ENCODE measurements at regions not wholly inside any gene's neighbourhood (a gene's known extent, or its start where the extent isn't known, plus 50 kb on each side); places are given as distances from the start of the nearest gene placed in this dataset.

DNA sequence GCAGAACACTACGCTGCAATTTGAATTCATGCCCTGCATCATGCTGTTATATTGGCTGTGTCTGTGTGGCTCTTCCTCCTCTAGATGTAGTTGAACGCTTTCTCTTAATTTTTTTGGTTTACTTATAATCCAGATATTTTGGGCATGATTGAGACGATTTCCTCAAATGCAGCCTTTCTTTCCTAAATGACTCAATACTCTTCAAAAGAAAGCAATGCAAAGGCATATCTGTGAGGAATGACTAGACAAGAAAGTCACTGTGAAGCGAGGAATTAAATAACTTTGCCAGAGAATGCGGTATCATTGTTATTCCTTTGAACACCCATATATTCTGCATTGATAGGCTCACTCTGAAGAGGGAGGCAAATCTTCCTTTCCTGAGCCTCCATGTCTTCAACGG, 152.8 kb downstream of the YIPF5 start:
- Histone ChIP-seq H3K4me1 (peaks cover 0 to 19% (median 4%) of the 10 kb centered on the region in 4 donors), H3K27ac (no peak overlapping the region), H3K27me3 (no peaks in the 10 kb centered on the region), H3K9me3 (peaks cover 0 to 9% (median 0%) of the 10 kb centered on the region in 4 donors), H3K36me3 (no peaks in the 10 kb centered on the region), H3K4me3 (no peak overlapping the region)
- 81 to 91% methylated on average over 6 of the region's 6 CpGs for WGBS, 2 donors
- TF ChIP-seq POLR2A (IDR thresholded peaks at IDR 0.05) (no peak), EP300 (IDR thresholded peaks at IDR 0.05) (no peak), POLR2AphosphoS5 (IDR thresholded peaks at IDR 0.05) (no peak)
- TF ChIP-seq, protein P1, sequence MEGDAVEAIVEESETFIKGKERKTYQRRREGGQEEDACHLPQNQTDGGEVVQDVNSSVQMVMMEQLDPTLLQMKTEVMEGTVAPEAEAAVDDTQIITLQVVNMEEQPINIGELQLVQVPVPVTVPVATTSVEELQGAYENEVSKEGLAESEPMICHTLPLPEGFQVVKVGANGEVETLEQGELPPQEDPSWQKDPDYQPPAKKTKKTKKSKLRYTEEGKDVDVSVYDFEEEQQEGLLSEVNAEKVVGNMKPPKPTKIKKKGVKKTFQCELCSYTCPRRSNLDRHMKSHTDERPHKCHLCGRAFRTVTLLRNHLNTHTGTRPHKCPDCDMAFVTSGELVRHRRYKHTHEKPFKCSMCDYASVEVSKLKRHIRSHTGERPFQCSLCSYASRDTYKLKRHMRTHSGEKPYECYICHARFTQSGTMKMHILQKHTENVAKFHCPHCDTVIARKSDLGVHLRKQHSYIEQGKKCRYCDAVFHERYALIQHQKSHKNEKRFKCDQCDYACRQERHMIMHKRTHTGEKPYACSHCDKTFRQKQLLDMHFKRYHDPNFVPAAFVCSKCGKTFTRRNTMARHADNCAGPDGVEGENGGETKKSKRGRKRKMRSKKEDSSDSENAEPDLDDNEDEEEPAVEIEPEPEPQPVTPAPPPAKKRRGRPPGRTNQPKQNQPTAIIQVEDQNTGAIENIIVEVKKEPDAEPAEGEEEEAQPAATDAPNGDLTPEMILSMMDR (IDR thresholded peaks at IDR 0.05) = no peak
- no peak for DNase-seq
- intact Hi-C loops (cut with DNase I) = no loop called here

DNA sequence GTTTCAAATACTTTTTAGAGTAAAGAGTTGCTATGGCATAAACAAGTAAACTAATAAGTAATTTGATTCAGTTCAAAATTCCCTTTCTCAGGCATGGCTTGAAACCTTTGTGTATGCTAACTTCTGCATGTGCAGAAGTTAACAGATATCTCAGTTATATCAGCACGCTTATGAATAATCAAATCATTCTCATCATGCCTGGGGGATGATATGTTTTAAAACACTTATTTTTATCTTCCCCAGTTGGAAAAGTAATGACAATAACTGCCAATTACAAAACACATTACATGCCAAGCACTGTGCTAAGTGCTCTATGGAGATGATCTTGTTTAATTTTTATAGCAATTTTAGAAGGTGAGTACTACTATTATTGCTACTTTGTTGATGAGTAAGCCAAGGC, 146.4 kb downstream of the YIPF5 start:
- 94 to 95% methylated on average over 1 of the region's 1 CpG for WGBS, 2 donors
- no peaks in the 10 kb centered on the region for H3K27me3 ChIP-seq
- H3K9me3 ChIP-seq = no peaks in the 10 kb centered on the region
- intact Hi-C loops (cut with DNase I) = no loop called here
- DNase-seq = no peak
- H3K36me3 ChIP-seq = no peaks in the 10 kb centered on the region
- peaks cover 0 to 17% (median 13%) of the 10 kb centered on the region in 4 donors for H3K4me1 ChIP-seq
- no peak overlapping the region for H3K27ac ChIP-seq
- no peak overlapping the region for H3K4me3 ChIP-seq
- TF ChIP-seq, protein P1 (IDR thresholded peaks at IDR 0.05) = no peak
- no peak for TF ChIP-seq EP300 (IDR thresholded peaks at IDR 0.05)
- TF ChIP-seq POLR2AphosphoS5 (IDR thresholded peaks at IDR 0.05) = no peak
- no peak for TF ChIP-seq POLR2A (IDR thresholded peaks at IDR 0.05)

DNA sequence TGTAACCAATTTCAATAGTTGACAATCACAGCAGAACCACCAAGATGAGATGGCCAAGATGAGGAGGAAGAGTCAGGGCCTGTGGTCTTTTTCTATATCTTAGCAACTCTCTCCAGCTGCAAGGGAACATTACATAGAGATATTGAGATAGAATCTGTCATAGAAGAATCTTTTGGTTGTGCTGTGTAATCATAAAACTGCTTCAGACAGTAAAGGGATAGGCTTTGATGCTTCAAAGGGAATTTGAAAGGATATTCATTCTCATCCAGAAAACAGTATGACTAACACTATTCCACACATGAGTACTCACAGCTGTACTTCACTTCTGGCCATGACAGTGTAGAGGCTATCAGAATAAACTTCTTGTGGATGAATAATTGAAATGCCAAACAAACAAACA, 145.9 kb downstream of the YIPF5 start:
- H3K9me3 ChIP-seq = no peaks in the 10 kb centered on the region
- no peak overlapping the region for H3K27ac ChIP-seq
- no peak for DNase-seq
- no peak overlapping the region for H3K4me3 ChIP-seq
- TF ChIP-seq, protein P1 (IDR thresholded peaks at IDR 0.05) = no peak
- TF ChIP-seq POLR2AphosphoS5 (IDR thresholded peaks at IDR 0.05) = no peak
- no peak for TF ChIP-seq EP300 (IDR thresholded peaks at IDR 0.05)
- no peak for TF ChIP-seq POLR2A (IDR thresholded peaks at IDR 0.05)
- no peaks in the 10 kb centered on the region for H3K27me3 ChIP-seq
- H3K4me1 ChIP-seq = peaks cover 0 to 18% (median 16%) of the 10 kb centered on the region in 4 donors
- intact Hi-C loops (cut with DNase I) = no loop called here
- H3K36me3 ChIP-seq = no peaks in the 10 kb centered on the region

DNA sequence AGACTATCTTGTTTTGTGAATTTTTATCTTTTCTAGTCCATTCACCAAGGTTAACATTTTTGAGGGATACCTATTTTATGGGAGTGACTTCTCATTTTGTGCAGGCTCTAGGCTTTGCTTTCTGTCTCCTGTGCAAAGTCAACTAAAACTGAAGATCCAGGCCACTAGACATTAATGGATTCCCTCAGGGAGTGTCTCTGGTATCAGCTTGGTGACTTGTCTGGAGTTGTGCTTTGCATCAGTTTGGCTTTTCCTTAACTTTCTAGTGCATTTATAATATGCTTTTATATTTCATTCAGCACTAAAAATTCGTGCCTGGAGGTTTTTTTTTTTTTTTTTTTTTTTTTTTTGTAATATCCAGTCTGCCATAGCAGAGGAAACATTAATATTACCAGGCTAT, 144.2 kb downstream of the YIPF5 start:
- Histone ChIP-seq H3K27ac (no peak overlapping the region), H3K4me1 (peaks cover 0 to 20% (median 16%) of the 10 kb centered on the region in 4 donors), H3K36me3 (no peaks in the 10 kb centered on the region), H3K4me3 (no peak overlapping the region), H3K9me3 (no peaks in the 10 kb centered on the region), H3K27me3 (no peaks in the 10 kb centered on the region)
- DNase-seq = no peak
- TF ChIP-seq, protein P1 (IDR thresholded peaks at IDR 0.05) = no peak
- intact Hi-C loops (cut with DNase I) = no loop called here
- WGBS, 2 donors = 68% methylated on average over 1 of the region's 1 CpG

DNA sequence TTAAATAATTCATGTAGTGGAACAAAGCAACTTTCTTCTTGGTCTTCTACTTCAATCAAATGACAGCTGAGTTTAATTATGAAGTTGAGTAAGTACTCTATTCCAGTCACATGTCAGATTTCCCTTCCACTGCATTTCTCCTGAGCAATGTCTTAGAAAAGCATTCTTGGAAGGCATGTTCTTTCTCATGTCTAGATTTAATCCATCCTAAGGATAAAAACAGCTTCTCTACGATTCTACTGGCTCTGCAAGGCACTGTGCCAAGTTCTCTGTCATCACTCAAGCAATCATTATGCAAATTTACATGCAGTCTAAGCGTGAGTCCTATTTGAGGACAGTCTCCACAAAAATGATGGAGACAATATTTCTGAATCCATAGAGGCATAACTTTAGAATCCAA, 142.4 kb downstream of the YIPF5 start:
- Histone ChIP-seq H3K36me3 (no peaks in the 10 kb centered on the region), H3K27me3 (no peaks in the 10 kb centered on the region), H3K27ac (peak overlapping the region; percentile 39 to 75 (median 66)), H3K4me1 (peaks cover 0 to 37% (median 28%) of the 10 kb centered on the region in 4 donors), H3K9me3 (no peaks in the 10 kb centered on the region), H3K4me3 (no peak overlapping the region)
- DNase-seq = no peak
- 4 to 38% methylated on average over 2 of the region's 2 CpGs for WGBS, 2 donors
- intact Hi-C loops (cut with DNase I) = no loop called here
- TF ChIP-seq, protein P1 (IDR thresholded peaks at IDR 0.05) = no peak
- TF ChIP-seq POLR2AphosphoS5 (IDR thresholded peaks at IDR 0.05) = peak in 2 of 4 donors; percentile 19 to 20
- no peak for TF ChIP-seq EP300 (IDR thresholded peaks at IDR 0.05)
- no peak for TF ChIP-seq POLR2A (IDR thresholded peaks at IDR 0.05)
